Liver (tissue), 8 donors: ENCODE measurements at regions not wholly inside any gene's neighbourhood (a gene's known extent, or its start where the extent isn't known, plus 50 kb on each side); places are given as distances from the start of the nearest gene placed in this dataset.

ENCODE experiments used
- DNase-seq: peaks from one replicate; pipeline ENCODE4 v3.0.0-alpha.2; 2017; ENCODE audit warnings: low spot score
- H3K27ac ChIP-seq, 2 donors: one replicate each; pipeline ENCODE4 v1.7.0; 2013; ENCODE audit warnings: inconsistent platforms in 2 of 2, low read length in 2 of 2, control low read depth in 1 of 2, low read depth in 1 of 2, mild to moderate bottlenecking in 1 of 2
- H3K27me3 ChIP-seq, 4 donors: one replicate each; pipeline versions ENCODE4 v1.6.1 to v1.7.0; 2013; ENCODE audit warnings: low read length in 3 of 4, inconsistent platforms in 1 of 4, mild to moderate bottlenecking in 1 of 4, moderate library complexity in 1 of 4; ENCODE audit not compliant: control insufficient read depth in 4 of 4, insufficient read depth in 4 of 4
- H3K36me3 ChIP-seq, 4 donors: one replicate each; pipeline versions ENCODE4 v1.6.1 to v1.7.0; 2013; ENCODE audit warnings: low read length in 3 of 4, mild to moderate bottlenecking in 3 of 4, low read depth in 1 of 4, moderate library complexity in 1 of 4; ENCODE audit not compliant: control insufficient read depth in 4 of 4, insufficient read depth in 3 of 4
- H3K4me1 ChIP-seq, 4 donors: one replicate each; pipeline versions ENCODE4 v1.6.1 to v1.7.0; 2013; ENCODE audit warnings: low read length in 3 of 4, mild to moderate bottlenecking in 3 of 4, moderate library complexity in 1 of 4; ENCODE audit not compliant: control insufficient read depth in 4 of 4, insufficient read depth in 4 of 4
- H3K4me3 ChIP-seq, 3 donors: one replicate each; pipeline versions ENCODE4 v1.6.1 to v1.7.0; 2013; ENCODE audit warnings: low read length in 3 of 3, control low read depth in 1 of 3, low read depth in 1 of 3, mild to moderate bottlenecking in 1 of 3
- H3K9ac ChIP-seq, 2 donors: one replicate each; pipeline ENCODE4 v1.7.0; 2013; ENCODE audit warnings: low read length in 2 of 2, mild to moderate bottlenecking in 2 of 2, moderate library complexity in 2 of 2, control low read depth in 1 of 2, low read depth in 1 of 2
- H3K9me3 ChIP-seq, 4 donors: one replicate each; pipeline versions ENCODE4 v1.6.1 to v1.7.0; 2013; ENCODE audit warnings: low read length in 3 of 4; ENCODE audit not compliant: control insufficient read depth in 4 of 4
- FOXA1 ChIP-seq: IDR thresholded peaks from 2 replicates; pipeline ENCODE4 v1.6.1; 2016; ENCODE audit warnings: antibody characterized with exemption
- FOXA2 ChIP-seq: IDR thresholded peaks from 2 replicates; pipeline ENCODE4 v1.6.1; 2016; ENCODE audit warnings: antibody characterized with exemption
- GABPA ChIP-seq, 2 donors: IDR thresholded peaks in 1 of 2; conservative IDR thresholded peaks in 1 of 2; 2 replicates each; pipeline ENCODE4 v1.6.1; 2016; ENCODE audit warnings: antibody characterized with exemption in 2 of 2, mild to moderate bottlenecking in 1 of 2, moderate library complexity in 1 of 2
- HNF4A ChIP-seq, 2 donors: conservative IDR thresholded peaks; 2 replicates each; pipeline ENCODE4 v1.6.1; 2016; ENCODE audit warnings: antibody characterized with exemption in 2 of 2, mild to moderate bottlenecking in 2 of 2
- HNF4G ChIP-seq: IDR thresholded peaks from 2 replicates; pipeline ENCODE4 v1.6.1; 2016; ENCODE audit warnings: antibody characterized with exemption
- JUND ChIP-seq, 2 donors: IDR thresholded peaks; 2 replicates each; pipeline ENCODE4 v1.6.1; 2016; ENCODE audit warnings: antibody characterized with exemption in 2 of 2
- MAX ChIP-seq: IDR thresholded peaks from 2 replicates; pipeline ENCODE4 v1.6.1; 2016; ENCODE audit warnings: antibody characterized with exemption
- NR2F2 ChIP-seq: IDR thresholded peaks from 2 replicates; pipeline ENCODE4 v1.6.1; 2016; ENCODE audit warnings: antibody characterized with exemption
- REST ChIP-seq: IDR thresholded peaks from 2 replicates; pipeline ENCODE4 v1.6.1; 2016; ENCODE audit warnings: antibody characterized with exemption, mild to moderate bottlenecking
- RXRA ChIP-seq, 2 donors: IDR thresholded peaks; 2 replicates each; pipeline ENCODE4 v1.6.1; 2017 to 2018; ENCODE audit warnings: antibody characterized with exemption in 2 of 2, mild to moderate bottlenecking in 1 of 2
- SP1 ChIP-seq: IDR thresholded peaks from 2 replicates; pipeline ENCODE4 v1.6.1; 2018; ENCODE audit warnings: antibody characterized with exemption, mild to moderate bottlenecking
- TAF1 ChIP-seq: conservative IDR thresholded peaks from 2 replicates; pipeline ENCODE4 v1.6.1; 2016; ENCODE audit warnings: antibody characterized with exemption, mild to moderate bottlenecking
- YY1 ChIP-seq: IDR thresholded peaks from 2 replicates; pipeline ENCODE4 v1.6.1; 2016; ENCODE audit warnings: antibody characterized with exemption, mild to moderate bottlenecking
- ZBTB33 ChIP-seq: IDR thresholded peaks from 2 replicates; pipeline ENCODE4 v1.6.1; 2016; ENCODE audit warnings: antibody characterized with exemption
- WGBS: extraction: QIAGEN DNeasy Blood & Tissue Kit; methylation state at CpG from one replicate; pipeline ENCODE4 v1.1.7; 2013; 5-methylcytosine and 5-hydroxymethylcytosine counted together
- TF ChIP-seq, protein P1 (sequence below): IDR thresholded peaks from 2 replicates; pipeline ENCODE4 v1.6.1; 2016; ENCODE audit warnings: antibody characterized with exemption
- TF ChIP-seq, protein P2 (sequence below): fragments of 150-350 bp; IDR thresholded peaks from 2 replicates; pipeline ENCODE4 v1.5.1; 2017; ENCODE audit warnings: improper control_type of control experiment, low read depth, low read length; ENCODE audit not compliant: missing input control
- donor health status: healthy.
- donor health status: healthy.
- donor health status: healthy.
- donor health status: healthy.
- donor health status: healthy.

DNA sequence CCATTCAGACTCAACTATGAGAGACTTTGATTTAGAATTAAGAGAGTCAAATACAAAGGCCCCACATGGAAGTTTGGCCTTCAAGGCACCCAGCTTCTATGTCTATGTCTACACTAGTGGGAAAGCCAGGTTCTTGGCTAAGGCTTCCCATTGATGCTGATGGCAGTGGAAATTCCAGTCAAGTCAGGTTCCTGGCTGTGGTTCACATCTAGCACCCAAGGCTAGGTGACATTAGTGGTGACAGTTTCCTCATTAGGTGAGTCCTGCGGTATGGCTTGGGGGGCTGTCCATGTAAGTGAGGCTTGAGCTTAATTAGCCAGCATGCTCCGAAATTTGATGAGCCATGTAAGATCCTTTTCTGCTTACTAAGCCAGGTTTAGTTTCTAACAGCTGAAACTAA is 460.9 kb downstream of the RMST start:
- Histone ChIP-seq H3K27me3 (peaks cover 0 to under 1% (median 0%) of the 10 kb centered on the region in 4 donors), H3K4me3 (no peak overlapping the region), H3K4me1 (no peaks in the 10 kb centered on the region), H3K27ac (no peak overlapping the region), H3K36me3 (no peaks in the 10 kb centered on the region), H3K9ac (no peak overlapping the region), H3K9me3 (no peaks in the 10 kb centered on the region)
- TF ChIP-seq SP1 (no peak), FOXA2 (no peak), ZBTB33 (no peak), REST (no peak), YY1 (no peak), GABPA (IDR thresholded peaks at IDR 0.05 in 1 of 2, conservative IDR thresholded peaks at IDR 0.05 in 1 of 2) (no peak), TAF1 (no peak), MAX (no peak), FOXA1 (no peak), HNF4A (conservative IDR thresholded peaks at IDR 0.05) (no peak), HNF4G (no peak), NR2F2 (no peak), JUND (IDR thresholded peaks at IDR 0.05) (no peak)
- TF ChIP-seq, protein P1, sequence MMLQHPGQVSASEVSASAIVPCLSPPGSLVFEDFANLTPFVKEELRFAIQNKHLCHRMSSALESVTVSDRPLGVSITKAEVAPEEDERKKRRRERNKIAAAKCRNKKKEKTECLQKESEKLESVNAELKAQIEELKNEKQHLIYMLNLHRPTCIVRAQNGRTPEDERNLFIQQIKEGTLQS = no peak
- DNase-seq = no peak
- WGBS = 77% methylated on average over 2 of the region's 2 CpGs

GRCh38 chr12:97924122-97924521 is 461.5 kb downstream of the RMST start:
- Histone ChIP-seq H3K4me3 (no peak overlapping the region), H3K4me1 (no peaks in the 10 kb centered on the region), H3K27ac (no peak overlapping the region), H3K9me3 (no peaks in the 10 kb centered on the region), H3K9ac (no peak overlapping the region), H3K36me3 (no peaks in the 10 kb centered on the region), H3K27me3 (peaks cover 0 to 2% (median 0%) of the 10 kb centered on the region in 4 donors)
- WGBS = 69% methylated on average over 4 of the region's 4 CpGs
- TF ChIP-seq TAF1 (no peak), NR2F2 (no peak), HNF4G (no peak), FOXA1 (no peak), RXRA (IDR thresholded peaks at IDR 0.05) (no peak), SP1 (no peak), JUND (IDR thresholded peaks at IDR 0.05) (no peak), HNF4A (conservative IDR thresholded peaks at IDR 0.05) (no peak)
- TF ChIP-seq, protein P2, sequence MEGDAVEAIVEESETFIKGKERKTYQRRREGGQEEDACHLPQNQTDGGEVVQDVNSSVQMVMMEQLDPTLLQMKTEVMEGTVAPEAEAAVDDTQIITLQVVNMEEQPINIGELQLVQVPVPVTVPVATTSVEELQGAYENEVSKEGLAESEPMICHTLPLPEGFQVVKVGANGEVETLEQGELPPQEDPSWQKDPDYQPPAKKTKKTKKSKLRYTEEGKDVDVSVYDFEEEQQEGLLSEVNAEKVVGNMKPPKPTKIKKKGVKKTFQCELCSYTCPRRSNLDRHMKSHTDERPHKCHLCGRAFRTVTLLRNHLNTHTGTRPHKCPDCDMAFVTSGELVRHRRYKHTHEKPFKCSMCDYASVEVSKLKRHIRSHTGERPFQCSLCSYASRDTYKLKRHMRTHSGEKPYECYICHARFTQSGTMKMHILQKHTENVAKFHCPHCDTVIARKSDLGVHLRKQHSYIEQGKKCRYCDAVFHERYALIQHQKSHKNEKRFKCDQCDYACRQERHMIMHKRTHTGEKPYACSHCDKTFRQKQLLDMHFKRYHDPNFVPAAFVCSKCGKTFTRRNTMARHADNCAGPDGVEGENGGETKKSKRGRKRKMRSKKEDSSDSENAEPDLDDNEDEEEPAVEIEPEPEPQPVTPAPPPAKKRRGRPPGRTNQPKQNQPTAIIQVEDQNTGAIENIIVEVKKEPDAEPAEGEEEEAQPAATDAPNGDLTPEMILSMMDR = no peak
- DNase-seq = no peak
